ENCODE measurements at regions not wholly inside any gene's neighbourhood (a gene's known extent, or its start where the extent isn't known, plus 50 kb on each side); places are given as distances from the start of the nearest gene placed in this dataset.

- TF ChIP-seq MXI1 (IDR thresholded peaks at IDR 0.05; ENCODE audit: borderline replicate concordance, low read depth, low read length) (no peak), CHD1 (IDR thresholded peaks at IDR 0.05; ENCODE audit: low read depth, low read length) (no peak), POLR2A (IDR thresholded peaks at IDR 0.05; ENCODE audit: low read depth, low read length) (no peak), RAD21 (IDR thresholded peaks at IDR 0.05; ENCODE audit: low read length) (no peak), MAFK (IDR thresholded peaks at IDR 0.05; ENCODE audit: low read depth, low read length) (no peak), FOS (IDR thresholded peaks at IDR 0.05; ENCODE audit: low read depth, low read length) (no peak), ELK1 (IDR thresholded peaks at IDR 0.05; ENCODE audit: borderline replicate concordance, low read depth, low read length) (no peak), CEBPB (IDR thresholded peaks at IDR 0.05; ENCODE audit: low read depth, low read length) (no peak), MAZ (IDR thresholded peaks at IDR 0.05; ENCODE audit: borderline replicate concordance, low read depth, low read length) (no peak)
- TF ChIP-seq, protein P1, sequence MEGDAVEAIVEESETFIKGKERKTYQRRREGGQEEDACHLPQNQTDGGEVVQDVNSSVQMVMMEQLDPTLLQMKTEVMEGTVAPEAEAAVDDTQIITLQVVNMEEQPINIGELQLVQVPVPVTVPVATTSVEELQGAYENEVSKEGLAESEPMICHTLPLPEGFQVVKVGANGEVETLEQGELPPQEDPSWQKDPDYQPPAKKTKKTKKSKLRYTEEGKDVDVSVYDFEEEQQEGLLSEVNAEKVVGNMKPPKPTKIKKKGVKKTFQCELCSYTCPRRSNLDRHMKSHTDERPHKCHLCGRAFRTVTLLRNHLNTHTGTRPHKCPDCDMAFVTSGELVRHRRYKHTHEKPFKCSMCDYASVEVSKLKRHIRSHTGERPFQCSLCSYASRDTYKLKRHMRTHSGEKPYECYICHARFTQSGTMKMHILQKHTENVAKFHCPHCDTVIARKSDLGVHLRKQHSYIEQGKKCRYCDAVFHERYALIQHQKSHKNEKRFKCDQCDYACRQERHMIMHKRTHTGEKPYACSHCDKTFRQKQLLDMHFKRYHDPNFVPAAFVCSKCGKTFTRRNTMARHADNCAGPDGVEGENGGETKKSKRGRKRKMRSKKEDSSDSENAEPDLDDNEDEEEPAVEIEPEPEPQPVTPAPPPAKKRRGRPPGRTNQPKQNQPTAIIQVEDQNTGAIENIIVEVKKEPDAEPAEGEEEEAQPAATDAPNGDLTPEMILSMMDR (conservative IDR thresholded peaks at IDR 0.05; ENCODE audit: low read depth, low read length): no peak
Measured at GRCh38 chr9:28620661-28621060, 1047.4 kb upstream of the C9orf72 start.
